ENCODE measurements at regions not wholly inside any gene's neighbourhood (a gene's known extent, or its start where the extent isn't known, plus 50 kb on each side); places are given as distances from the start of the nearest gene placed in this dataset.

- TF ChIP-seq, protein P1, sequence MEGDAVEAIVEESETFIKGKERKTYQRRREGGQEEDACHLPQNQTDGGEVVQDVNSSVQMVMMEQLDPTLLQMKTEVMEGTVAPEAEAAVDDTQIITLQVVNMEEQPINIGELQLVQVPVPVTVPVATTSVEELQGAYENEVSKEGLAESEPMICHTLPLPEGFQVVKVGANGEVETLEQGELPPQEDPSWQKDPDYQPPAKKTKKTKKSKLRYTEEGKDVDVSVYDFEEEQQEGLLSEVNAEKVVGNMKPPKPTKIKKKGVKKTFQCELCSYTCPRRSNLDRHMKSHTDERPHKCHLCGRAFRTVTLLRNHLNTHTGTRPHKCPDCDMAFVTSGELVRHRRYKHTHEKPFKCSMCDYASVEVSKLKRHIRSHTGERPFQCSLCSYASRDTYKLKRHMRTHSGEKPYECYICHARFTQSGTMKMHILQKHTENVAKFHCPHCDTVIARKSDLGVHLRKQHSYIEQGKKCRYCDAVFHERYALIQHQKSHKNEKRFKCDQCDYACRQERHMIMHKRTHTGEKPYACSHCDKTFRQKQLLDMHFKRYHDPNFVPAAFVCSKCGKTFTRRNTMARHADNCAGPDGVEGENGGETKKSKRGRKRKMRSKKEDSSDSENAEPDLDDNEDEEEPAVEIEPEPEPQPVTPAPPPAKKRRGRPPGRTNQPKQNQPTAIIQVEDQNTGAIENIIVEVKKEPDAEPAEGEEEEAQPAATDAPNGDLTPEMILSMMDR (IDR thresholded peaks at IDR 0.05), result no peak
- TF ChIP-seq POLR2A (IDR thresholded peaks at IDR 0.05), result no peak
These were observed 220.2 kb upstream of the TOM1L1 start for GRCh38 chr17:54680410-54680809.

Data from heart left ventricle (tissue), 13 donors.